ENCODE measurements at regions not wholly inside any gene's neighbourhood (a gene's known extent, or its start where the extent isn't known, plus 50 kb on each side); places are given as distances from the start of the nearest gene placed in this dataset.

DNA sequence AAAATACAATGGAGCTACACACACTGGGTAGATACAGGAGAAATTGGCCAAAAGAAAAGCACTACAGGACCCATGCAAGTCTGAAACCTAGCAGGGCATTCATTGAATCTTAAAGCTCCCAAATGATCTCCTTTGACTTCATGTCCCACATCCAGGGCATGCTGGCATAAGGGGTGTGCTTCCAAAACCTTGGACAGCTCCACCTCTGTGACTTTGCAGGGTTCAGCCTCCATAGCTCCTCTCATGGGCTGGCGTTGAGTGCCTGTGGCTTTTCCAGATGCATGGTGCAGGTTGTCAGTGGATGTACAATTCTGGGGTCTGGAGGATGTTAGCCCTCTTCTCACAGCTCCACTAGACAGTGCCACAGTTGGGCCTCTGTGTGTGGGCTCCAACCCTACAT, 626.3 kb upstream of the POT1 start:
- TF ChIP-seq, protein P1, sequence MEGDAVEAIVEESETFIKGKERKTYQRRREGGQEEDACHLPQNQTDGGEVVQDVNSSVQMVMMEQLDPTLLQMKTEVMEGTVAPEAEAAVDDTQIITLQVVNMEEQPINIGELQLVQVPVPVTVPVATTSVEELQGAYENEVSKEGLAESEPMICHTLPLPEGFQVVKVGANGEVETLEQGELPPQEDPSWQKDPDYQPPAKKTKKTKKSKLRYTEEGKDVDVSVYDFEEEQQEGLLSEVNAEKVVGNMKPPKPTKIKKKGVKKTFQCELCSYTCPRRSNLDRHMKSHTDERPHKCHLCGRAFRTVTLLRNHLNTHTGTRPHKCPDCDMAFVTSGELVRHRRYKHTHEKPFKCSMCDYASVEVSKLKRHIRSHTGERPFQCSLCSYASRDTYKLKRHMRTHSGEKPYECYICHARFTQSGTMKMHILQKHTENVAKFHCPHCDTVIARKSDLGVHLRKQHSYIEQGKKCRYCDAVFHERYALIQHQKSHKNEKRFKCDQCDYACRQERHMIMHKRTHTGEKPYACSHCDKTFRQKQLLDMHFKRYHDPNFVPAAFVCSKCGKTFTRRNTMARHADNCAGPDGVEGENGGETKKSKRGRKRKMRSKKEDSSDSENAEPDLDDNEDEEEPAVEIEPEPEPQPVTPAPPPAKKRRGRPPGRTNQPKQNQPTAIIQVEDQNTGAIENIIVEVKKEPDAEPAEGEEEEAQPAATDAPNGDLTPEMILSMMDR (IDR thresholded peaks at IDR 0.05), result no peak
- no peak for TF ChIP-seq POLR2A (IDR thresholded peaks at IDR 0.05)
